Umbilical cord (tissue), 1 donor: ENCODE measurements at regions not wholly inside any gene's neighbourhood (a gene's known extent, or its start where the extent isn't known, plus 50 kb on each side); places are given as distances from the start of the nearest gene placed in this dataset.
A peak's percentile ranks its signal among the peaks of the same experiment; 100 is the strongest.

ENCODE experiments used
- DNase-seq: peaks from one replicate; pipeline ENCODE4 v3.0.0-alpha.2; 2015; ENCODE audit warnings: low spot score

GRCh38 chr16:64892835-64893785 lies 228.8 kb downstream of the CDH11 start:
- no peak for DNase-seq

DNA sequence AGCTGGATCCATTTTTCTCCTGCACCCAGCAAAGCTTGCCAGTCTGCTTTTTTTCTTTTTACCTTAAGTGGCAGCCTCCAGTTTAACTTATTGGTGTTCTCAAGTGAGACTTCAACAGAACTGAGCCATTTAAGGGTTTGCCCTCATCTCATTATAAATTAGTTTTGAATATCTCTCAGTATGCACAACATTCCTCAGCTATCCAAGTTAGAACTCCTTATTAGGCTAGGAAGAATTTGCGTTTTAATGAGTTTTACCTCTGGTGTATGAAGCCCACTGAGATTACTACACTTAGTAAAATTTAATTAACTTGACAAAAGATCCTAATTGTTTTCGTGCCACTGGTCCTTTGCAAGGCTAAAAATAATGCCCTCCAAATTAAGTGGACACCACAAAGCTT lies 232.4 kb downstream of the CDH11 start:
- no peak for DNase-seq

GRCh38 chr16:64887651-64888050 lies 234.2 kb downstream of the CDH11 start:
- peak; percentile 35 for DNase-seq

GRCh38 chr16:64882078-64882784 lies 239.6 kb downstream of the CDH11 start:
- DNase-seq: no peak

DNA sequence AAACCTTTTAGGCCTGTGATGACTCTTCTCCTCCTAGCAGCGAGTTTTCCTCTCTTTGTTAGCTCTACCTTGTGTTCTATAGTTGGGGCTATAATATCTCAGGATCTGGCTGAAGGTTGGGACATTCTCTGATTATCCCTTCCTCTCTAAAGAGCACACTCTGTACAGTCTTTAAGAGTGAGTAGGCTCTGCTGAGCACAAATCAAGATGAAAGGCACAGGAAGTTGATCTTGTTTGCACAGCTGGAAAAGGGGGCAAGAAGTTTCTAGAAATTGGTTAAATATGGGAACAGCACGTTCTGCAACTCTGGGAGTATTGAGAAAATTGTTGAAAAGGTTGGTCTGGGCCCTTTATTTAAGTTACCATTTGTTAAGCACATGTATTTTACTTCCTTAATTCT lies 240.9 kb downstream of the CDH11 start:
- no peak for DNase-seq

- no peak for DNase-seq
Measured at GRCh38 chr16:64880006-64880405, 241.9 kb downstream of the CDH11 start.

- no peak for DNase-seq
Measured at GRCh38 chr16:64878940-64879339, 242.9 kb downstream of the CDH11 start.

- DNase-seq: no peak
Measured at GRCh38 chr16:64872101-64872500, 249.8 kb downstream of the CDH11 start.

GRCh38 chr16:64870859-64871258 lies 251.0 kb downstream of the CDH11 start:
- no peak for DNase-seq

- DNase-seq: no peak
Measured at GRCh38 chr16:64869781-64870180, 252.1 kb downstream of the CDH11 start.

GRCh38 chr16:64866021-64866420 lies 255.8 kb downstream of the CDH11 start:
- peak; percentile 39 for DNase-seq

DNA sequence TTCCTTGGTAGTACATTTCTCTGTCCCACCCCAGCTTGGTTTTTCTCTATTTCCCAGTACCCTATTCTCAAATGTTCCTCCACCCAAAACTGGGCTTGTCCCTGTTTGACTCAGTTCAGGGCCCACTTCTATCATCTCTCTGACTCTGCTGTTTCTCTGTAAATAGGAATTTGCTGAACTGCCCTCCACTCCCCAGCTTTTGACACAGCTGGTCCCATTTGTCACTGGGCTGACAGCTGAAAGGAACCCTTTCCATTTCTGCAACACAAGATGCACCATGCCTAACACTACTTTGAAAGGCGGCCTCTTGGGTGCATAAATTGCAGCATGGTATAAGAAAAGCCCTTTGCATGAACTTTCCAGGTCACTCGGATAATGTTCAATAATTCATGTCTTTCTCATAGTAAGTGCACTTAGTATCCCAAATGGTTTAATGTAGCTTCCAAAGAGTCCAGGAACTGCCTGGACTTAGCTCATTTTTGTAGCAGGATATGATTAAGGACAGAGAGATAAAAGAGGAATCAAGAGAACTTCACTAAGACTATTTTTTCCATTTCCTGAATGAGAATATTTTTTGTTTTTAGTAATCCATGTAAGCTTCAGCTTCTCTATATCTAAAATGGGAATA lies 256.7 kb downstream of the CDH11 start:
- peak; percentile 94 for DNase-seq

DNA sequence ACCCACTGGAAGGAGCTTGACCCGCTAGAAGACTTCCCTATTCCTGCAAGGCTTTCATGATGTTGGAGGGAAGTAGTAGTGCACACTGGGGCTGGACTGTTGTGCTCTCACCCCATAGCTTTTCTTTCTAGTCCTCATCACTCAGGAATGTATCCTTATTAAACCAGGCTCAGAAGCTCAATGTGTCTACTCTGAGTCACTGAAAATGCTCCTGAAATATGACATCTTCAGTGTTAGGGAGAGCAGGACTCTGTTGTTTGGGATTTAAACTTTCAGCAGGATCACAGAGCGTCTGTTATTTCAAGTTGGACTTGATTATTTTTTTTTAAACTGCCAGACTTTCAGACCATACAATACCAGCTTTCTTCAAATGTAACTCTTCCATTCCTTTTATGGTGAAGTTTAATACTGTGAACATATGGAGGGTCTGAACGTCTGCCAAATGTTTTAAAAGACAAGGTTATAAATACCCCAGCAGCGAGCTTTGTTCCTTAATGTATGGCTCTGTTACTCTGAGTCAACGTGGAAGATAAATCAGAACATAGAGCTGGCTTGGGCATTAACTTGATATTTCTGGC lies 257.5 kb downstream of the CDH11 start:
- DNase-seq: peak; percentile 99

DNA sequence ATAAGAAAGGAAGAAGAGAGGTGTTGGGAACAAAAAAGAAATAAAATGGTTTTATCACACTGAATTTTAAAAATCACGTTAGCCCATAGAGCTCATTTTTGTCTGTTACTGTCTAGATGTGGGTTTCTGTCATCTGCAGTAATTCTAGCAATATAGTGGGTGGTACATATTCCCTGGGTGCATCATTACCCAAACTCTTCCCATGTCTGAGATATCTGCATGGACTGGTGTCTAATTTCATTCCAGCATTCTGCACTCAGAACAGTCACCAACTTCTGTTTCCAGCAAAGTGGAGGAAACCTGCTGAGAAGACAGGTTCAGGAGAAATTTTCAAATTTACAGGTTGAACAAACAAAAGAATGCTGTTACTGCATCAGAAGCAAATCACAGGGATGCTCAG lies 263.8 kb downstream of the CDH11 start:
- DNase-seq: no peak

GRCh38 chr16:64857411-64857810 lies 264.5 kb downstream of the CDH11 start:
- DNase-seq: no peak

GRCh38 chr16:64853551-64853950 lies 268.3 kb downstream of the CDH11 start:
- no peak for DNase-seq

DNA sequence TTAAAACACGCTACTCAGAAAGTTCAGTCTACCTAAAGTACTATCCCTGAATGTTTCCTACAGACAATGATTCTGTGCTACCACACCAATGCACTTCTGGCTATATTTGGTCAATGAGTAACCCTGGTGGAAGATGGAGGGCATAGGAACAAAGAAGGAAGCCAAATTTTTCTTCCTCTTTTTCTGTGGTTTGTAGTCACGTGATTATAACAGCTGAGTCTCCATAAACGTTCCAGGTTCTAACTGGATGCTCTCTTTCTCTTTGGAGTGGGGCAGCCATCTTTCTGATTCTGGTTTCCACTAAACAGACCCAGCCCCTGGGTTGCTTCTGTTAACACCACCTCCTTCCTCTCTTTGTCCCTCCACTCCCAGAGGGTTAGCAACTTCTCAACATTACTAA lies 274.9 kb downstream of the CDH11 start:
- DNase-seq: no peak

GRCh38 chr16:64845071-64845470 lies 276.8 kb downstream of the CDH11 start:
- DNase-seq: no peak

- no peak for DNase-seq
Measured at GRCh38 chr16:64841482-64841881, 280.4 kb downstream of the CDH11 start.

GRCh38 chr16:64841071-64841470 lies 280.8 kb downstream of the CDH11 start:
- DNase-seq: peak; percentile 20

DNA sequence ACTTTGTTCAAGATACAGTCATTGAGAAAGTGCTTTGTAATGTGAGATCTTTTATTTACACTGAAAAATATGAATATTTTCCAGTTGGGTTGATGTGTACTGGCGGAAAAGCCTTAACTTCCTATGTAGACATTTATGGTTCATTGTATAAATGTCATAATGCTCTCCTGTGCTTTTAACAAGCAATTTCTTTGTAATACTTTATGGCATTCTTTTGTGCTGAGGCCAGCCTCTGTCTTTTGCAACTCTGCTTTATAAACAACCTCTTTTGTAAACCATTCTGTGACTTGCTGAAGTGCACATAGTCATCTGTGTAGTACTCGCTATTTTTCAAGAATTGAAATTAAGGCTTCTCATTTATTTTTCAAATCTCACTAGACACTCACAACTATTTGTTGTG lies 291.2 kb downstream of the CDH11 start:
- DNase-seq: no peak

DNA sequence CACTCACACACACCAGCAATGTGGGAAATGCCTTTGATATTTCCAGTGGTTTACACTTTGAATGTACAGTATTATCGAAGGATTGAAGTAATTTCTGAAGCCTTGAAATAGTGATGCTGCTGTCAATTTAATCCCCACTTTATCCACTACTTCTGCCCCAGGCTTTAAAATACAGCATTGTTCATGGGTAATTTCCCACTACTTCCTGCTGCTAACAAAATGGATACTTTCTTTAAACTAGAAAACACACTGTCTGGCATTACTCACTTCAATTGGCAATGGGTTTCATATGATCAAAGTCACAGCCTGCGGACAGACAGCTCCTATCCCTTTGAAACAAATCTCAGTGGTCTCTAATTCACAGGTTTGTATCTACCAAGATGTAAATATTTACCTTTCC lies 292.2 kb downstream of the CDH11 start:
- no peak for DNase-seq
